ENCODE measurements at regions not wholly inside any gene's neighbourhood (a gene's known extent, or its start where the extent isn't known, plus 50 kb on each side); places are given as distances from the start of the nearest gene placed in this dataset.
"Not testable (repeated sequence)": the region's sequence is repeated elsewhere in the genome, so short reads cannot be mapped to it uniquely, and the experiment has no call there.

DNA sequence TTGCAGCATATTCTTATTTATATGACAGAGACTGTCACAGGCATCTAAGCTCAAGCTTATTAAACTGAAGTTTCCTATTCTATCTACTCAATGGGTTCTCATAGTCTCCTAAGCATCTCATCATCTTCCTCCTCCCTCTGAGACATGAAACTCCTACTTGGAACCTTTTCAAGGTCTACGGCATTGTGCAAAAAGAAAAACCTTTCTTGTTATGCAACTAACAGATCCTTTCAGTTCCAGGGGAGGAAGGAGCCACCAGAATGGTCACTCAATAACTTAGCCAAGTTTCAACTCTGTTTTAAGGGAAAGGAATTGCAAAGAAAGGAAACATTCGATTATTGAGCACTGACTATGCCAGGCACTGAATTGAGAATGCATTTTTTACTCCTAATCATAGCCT lies 98.1 kb upstream of the RRN3 start:
- TF ChIP-seq, protein P1, sequence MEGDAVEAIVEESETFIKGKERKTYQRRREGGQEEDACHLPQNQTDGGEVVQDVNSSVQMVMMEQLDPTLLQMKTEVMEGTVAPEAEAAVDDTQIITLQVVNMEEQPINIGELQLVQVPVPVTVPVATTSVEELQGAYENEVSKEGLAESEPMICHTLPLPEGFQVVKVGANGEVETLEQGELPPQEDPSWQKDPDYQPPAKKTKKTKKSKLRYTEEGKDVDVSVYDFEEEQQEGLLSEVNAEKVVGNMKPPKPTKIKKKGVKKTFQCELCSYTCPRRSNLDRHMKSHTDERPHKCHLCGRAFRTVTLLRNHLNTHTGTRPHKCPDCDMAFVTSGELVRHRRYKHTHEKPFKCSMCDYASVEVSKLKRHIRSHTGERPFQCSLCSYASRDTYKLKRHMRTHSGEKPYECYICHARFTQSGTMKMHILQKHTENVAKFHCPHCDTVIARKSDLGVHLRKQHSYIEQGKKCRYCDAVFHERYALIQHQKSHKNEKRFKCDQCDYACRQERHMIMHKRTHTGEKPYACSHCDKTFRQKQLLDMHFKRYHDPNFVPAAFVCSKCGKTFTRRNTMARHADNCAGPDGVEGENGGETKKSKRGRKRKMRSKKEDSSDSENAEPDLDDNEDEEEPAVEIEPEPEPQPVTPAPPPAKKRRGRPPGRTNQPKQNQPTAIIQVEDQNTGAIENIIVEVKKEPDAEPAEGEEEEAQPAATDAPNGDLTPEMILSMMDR (IDR thresholded peaks at IDR 0.05; ENCODE audit: poor library complexity): not testable (repeated sequence)
- not testable (repeated sequence) for TF ChIP-seq EZH2 (IDR thresholded peaks at IDR 0.05; ENCODE audit: borderline replicate concordance)
